ENCODE measurements at regions not wholly inside any gene's neighbourhood (a gene's known extent, or its start where the extent isn't known, plus 50 kb on each side); places are given as distances from the start of the nearest gene placed in this dataset.

DNA sequence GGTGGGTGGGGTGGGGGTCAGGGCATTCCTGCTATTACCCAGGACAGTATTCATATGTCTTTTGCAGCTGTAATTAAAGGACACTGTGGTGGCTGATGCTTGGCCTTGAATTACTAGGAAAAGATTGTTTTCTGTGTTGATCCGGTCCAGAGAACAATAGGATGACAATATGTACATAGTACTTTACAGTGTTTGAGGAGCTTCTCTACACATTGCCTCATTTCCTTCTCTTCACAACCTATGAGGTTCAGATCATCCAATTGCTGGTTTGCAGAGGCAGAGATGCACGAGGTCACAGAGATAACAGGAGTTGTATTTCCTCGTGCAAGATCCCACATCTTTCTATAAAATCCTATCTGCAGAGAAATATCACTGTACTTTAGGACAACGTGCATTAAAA, 119.5 kb downstream of the LIPG start (continued):
- TF ChIP-seq, protein P1, sequence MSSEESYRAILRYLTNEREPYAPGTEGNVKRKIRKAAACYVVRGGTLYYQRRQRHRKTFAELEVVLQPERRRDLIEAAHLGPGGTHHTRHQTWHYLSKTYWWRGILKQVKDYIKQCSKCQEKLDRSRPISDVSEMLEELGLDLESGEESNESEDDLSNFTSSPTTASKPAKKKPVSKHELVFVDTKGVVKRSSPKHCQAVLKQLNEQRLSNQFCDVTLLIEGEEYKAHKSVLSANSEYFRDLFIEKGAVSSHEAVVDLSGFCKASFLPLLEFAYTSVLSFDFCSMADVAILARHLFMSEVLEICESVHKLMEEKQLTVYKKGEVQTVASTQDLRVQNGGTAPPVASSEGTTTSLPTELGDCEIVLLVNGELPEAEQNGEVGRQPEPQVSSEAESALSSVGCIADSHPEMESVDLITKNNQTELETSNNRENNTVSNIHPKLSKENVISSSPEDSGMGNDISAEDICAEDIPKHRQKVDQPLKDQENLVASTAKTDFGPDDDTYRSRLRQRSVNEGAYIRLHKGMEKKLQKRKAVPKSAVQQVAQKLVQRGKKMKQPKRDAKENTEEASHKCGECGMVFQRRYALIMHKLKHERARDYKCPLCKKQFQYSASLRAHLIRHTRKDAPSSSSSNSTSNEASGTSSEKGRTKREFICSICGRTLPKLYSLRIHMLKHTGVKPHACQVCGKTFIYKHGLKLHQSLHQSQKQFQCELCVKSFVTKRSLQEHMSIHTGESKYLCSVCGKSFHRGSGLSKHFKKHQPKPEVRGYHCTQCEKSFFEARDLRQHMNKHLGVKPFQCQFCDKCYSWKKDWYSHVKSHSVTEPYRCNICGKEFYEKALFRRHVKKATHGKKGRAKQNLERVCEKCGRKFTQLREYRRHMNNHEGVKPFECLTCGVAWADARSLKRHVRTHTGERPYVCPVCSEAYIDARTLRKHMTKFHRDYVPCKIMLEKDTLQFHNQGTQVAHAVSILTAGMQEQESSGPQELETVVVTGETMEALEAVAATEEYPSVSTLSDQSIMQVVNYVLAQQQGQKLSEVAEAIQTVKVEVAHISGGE (CRISPR knock-in tag; IDR thresholded peaks at IDR 0.05): no peak
- no peak for TF ChIP-seq BCL11A (IDR thresholded peaks at IDR 0.05; ENCODE audit: low read depth, low read length)
- TF ChIP-seq, protein P2, sequence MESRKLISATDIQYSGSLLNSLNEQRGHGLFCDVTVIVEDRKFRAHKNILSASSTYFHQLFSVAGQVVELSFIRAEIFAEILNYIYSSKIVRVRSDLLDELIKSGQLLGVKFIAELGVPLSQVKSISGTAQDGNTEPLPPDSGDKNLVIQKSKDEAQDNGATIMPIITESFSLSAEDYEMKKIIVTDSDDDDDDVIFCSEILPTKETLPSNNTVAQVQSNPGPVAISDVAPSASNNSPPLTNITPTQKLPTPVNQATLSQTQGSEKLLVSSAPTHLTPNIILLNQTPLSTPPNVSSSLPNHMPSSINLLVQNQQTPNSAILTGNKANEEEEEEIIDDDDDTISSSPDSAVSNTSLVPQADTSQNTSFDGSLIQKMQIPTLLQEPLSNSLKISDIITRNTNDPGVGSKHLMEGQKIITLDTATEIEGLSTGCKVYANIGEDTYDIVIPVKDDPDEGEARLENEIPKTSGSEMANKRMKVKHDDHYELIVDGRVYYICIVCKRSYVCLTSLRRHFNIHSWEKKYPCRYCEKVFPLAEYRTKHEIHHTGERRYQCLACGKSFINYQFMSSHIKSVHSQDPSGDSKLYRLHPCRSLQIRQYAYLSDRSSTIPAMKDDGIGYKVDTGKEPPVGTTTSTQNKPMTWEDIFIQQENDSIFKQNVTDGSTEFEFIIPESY (IDR thresholded peaks at IDR 0.05): no peak

DNA sequence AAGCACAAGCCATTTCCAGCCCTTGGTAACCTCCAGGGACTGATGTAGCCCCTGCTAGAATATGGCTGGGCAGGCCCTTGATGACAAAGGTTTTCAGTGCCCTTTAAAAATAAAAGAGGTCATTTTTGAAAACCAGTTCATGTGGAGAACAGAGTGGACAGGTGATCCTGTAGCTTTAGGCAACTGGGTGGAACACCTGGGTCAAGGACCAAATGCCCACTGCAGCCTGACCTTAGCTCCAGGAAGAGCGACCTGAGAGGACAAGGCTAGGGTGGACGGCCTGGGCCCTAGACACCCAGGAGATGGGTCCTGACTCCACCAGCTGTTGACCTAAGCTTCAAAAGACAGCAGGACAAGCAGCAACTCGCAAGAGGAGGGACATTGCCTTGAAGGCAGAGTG, 116.6 kb downstream of the LIPG start:
- peak; percentile 15; the same call in 2 of the 3 replicates for ATAC-seq
- no peaks in the 10 kb centered on the region; the same call in 2 of the 3 replicates for H3K9me3 ChIP-seq (replicated peaks; ENCODE audit: control insufficient read depth, insufficient read depth, low read length)
- H3K9ac ChIP-seq (ENCODE audit: control insufficient read depth, insufficient read depth, low read length): no peak overlapping the region
- no peak overlapping the region for H2AFZ ChIP-seq (ENCODE audit: control insufficient read depth, low read depth, low read length)
- no peaks in the 10 kb centered on the region for H3K4me1 ChIP-seq (ENCODE audit: control insufficient read depth, insufficient read depth, low read length)
- ChIA-PET SMC1A (ENCODE audit: uncharacterized antibody, unreplicated experiment) (no interaction called here), RAD21 (ENCODE audit: unreplicated experiment) (no interaction called here), CTCF (no interaction called here), POLR2A (no interaction called here)
- H3K27ac ChIP-seq (ENCODE audit: control insufficient read depth, insufficient read depth): no peak overlapping the region
- WGBS (ENCODE audit: insufficient coverage, insufficient replicate concordance, low lambda C conversion rate, missing lambda C conversion rate): 10% methylated on average over 3 of the region's 3 CpGs
- in situ Hi-C loops (cut with MboI) (no loop called here), intact Hi-C loops (cut with micrococcal nuclease; ENCODE audit: unreplicated experiment) (no loop called here)
- BruUV-seq (replicated peaks): no TSS peak
- no peaks in the 10 kb centered on the region for H3K79me2 ChIP-seq (ENCODE audit: control insufficient read depth, insufficient read depth, low read length)
- no peak for DNase-seq (ENCODE audit: low read depth, low spot score)
- H4K20me1 ChIP-seq (ENCODE audit: control insufficient read depth, insufficient read depth): no peaks in the 10 kb centered on the region
- H3K4me3 ChIP-seq: no peak overlapping the region
- H3K27me3 ChIP-seq (replicated peaks in 1 of 2; ENCODE audit: control insufficient read depth in 2 of 2, insufficient read depth in 2 of 2, low read length in 1 of 2): no peaks in the 10 kb centered on the region; a peak in 1 of 4 replicates
- H3K4me2 ChIP-seq (ENCODE audit: control insufficient read depth, insufficient read depth): no peak overlapping the region
- no peaks in the 10 kb centered on the region for H3K36me3 ChIP-seq (ENCODE audit: control insufficient read depth in 2 of 2, insufficient read depth in 2 of 2, low read length in 1 of 2)
- TF ChIP-seq TAF1 (IDR thresholded peaks at IDR 0.05; ENCODE audit: borderline replicate concordance, low read depth, low read length) (no peak), MEF2B (IDR thresholded peaks at IDR 0.05; ENCODE audit: partially characterized antibody, poor library complexity, severe bottlenecking) (peak; percentile 1)
- no peak for FAIRE-seq

All from GM12878 (cell line).